ENCODE measurements at regions not wholly inside any gene's neighbourhood (a gene's known extent, or its start where the extent isn't known, plus 50 kb on each side); places are given as distances from the start of the nearest gene placed in this dataset.

DNA sequence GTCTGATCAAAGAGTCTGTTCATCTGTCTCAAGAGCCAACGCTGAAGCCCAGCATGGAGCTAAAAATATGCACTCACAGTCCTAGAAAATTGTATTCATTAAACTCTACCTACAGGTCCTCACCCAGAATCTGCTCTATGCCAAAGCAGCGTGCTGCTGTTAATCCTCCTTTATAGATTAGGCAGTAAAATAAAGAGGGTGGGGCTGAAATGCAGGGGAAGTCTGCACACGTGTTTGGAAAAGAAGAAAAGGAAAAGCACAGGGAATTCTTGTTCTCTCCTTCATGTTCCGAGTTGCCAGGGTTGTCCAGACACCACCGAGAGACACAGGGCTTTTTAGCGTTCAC lies 121.4 kb upstream of the TMEM161B start:
- H3K36me3 ChIP-seq (ENCODE audit: control insufficient read depth in 2 of 2, insufficient read depth in 2 of 2, low read length in 2 of 2): no peaks in the 10 kb centered on the region
- H3K4me3 ChIP-seq (ENCODE audit: low read length in 2 of 2): no peak overlapping the region
- H3K27me3 ChIP-seq (ENCODE audit: control insufficient read depth in 1 of 2, insufficient read depth in 2 of 2, low read length in 2 of 2): no peaks in the 10 kb centered on the region
- H3K9me3 ChIP-seq (ENCODE audit: control insufficient read depth in 2 of 2, low read length in 2 of 2): no peaks in the 10 kb centered on the region
- H3K4me1 ChIP-seq (ENCODE audit: control insufficient read depth, insufficient read depth, low read length): no peaks in the 10 kb centered on the region
- no peak overlapping the region for H3K9ac ChIP-seq (ENCODE audit: low read length in 2 of 2)
- no peak overlapping the region for H3K27ac ChIP-seq (ENCODE audit: low read length)

DNA sequence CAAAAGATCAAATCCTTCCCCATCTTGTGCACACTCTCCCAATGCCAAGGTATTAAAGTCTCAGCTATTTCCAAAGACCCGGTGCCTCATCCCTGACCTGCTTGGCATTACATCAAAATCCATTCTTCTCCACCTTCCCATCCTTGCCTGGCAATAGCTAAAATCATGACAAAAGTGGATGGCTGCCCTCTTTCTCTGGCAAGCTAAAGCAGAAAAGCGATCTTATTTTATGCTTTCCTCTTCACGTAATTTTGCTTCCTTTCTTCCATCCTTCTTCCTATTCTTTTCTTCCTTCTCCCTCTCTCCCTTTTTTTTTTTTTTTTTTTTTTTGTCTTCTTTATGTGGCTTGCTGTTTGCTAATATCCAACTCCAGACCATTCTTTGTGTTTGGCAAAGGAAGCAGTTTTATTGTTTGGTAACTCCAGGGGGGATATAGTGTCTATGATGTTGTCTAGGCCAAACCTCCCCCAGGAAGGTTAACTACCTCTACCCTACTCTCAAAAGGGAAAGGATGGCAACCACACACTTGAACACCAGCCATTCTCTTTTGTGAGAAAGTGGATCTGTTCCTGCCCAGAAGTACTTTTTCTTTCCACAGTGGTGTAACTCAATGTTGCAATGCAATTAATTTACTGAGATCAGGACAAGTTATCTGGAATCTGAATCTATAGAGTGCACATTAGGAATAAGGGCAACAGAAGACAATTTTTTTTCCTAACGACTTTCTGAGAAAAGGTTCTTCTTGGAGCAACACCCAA lies 120.9 kb upstream of the TMEM161B start:
- Histone ChIP-seq H3K27me3 (ENCODE audit: control insufficient read depth in 1 of 2, insufficient read depth in 2 of 2, low read length in 2 of 2) (no peaks in the 10 kb centered on the region), H3K9ac (ENCODE audit: low read length in 2 of 2) (no peak overlapping the region), H3K36me3 (ENCODE audit: control insufficient read depth in 2 of 2, insufficient read depth in 2 of 2, low read length in 2 of 2) (no peaks in the 10 kb centered on the region), H3K4me1 (ENCODE audit: control insufficient read depth, insufficient read depth, low read length) (no peaks in the 10 kb centered on the region), H3K9me3 (ENCODE audit: control insufficient read depth in 2 of 2, low read length in 2 of 2) (no peaks in the 10 kb centered on the region), H3K27ac (ENCODE audit: low read length) (no peak overlapping the region), H3K4me3 (ENCODE audit: low read length in 2 of 2) (no peak overlapping the region)

DNA sequence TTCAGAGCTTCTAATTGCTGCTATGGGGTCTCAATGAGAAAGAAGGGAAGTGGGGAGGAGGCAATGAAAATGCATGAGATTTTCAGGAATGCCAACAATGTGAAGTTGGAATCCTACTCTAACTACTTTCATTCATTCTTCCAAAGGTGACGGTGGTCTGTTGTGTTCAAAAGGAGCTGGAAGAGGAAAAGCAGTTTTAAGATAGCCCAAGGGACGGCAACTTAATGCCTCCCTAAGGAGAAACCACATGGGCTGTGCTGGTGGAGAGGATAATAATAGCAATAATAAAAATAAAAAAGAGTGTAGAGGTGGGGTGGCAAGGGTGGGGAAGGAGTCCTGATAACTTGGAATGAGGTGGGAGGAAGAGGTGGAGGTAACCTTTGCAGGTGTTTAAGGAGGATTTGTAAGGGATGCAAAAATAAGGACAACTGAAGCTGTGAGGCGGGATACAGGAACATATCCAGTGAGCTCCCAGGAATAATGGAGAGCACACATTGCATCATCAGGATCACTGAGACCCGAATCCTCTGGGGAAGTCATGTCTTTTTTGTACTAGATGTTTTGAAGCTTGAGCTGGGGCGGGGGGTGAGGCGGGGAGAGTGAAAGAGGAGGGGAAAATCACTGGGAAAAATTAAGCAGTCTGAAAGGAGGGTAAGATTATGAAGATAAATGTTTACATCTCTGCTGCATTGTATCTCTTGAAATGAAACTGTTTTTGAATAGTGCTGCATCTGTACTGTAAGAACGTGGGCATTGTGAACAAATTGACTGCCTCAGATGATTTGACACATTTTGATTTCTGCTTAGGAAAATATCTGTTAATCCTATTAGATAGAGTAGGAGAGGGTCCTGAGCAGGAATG lies 120.1 kb upstream of the TMEM161B start:
- H3K9ac ChIP-seq (ENCODE audit: low read length in 2 of 2): no peak overlapping the region
- H3K27ac ChIP-seq (ENCODE audit: low read length): no peak overlapping the region
- no peak overlapping the region for H3K4me3 ChIP-seq (ENCODE audit: low read length in 2 of 2)
- H3K27me3 ChIP-seq (ENCODE audit: control insufficient read depth in 1 of 2, insufficient read depth in 2 of 2, low read length in 2 of 2): no peaks in the 10 kb centered on the region
- no peaks in the 10 kb centered on the region for H3K9me3 ChIP-seq (ENCODE audit: control insufficient read depth in 2 of 2, low read length in 2 of 2)
- no peaks in the 10 kb centered on the region for H3K36me3 ChIP-seq (ENCODE audit: control insufficient read depth in 2 of 2, insufficient read depth in 2 of 2, low read length in 2 of 2)
- no peaks in the 10 kb centered on the region for H3K4me1 ChIP-seq (ENCODE audit: control insufficient read depth, insufficient read depth, low read length)

DNA sequence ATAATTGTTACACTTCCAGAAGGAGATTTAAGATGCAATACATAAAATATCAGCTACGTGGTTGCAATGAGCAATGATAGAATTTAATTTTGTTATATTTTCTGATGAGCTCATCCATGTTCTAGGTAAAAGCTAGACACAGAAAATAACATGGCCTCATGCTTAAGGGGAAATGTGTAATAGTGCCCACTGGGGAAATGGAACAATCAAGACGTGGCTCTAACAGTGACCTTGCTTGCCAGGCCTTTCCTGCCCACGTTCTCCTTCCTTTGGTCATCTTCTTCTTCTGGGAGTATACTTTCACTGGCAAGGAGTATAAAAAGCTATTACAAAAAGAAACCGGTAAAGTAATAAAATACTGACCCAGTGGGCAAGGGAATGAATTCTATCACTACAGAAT lies 116.2 kb upstream of the TMEM161B start:
- H3K36me3 ChIP-seq (ENCODE audit: control insufficient read depth in 2 of 2, insufficient read depth in 2 of 2, low read length in 2 of 2): no peaks in the 10 kb centered on the region
- H3K9ac ChIP-seq (ENCODE audit: low read length in 2 of 2): no peak overlapping the region
- no peak overlapping the region for H3K4me3 ChIP-seq (ENCODE audit: low read length in 2 of 2)
- H3K4me1 ChIP-seq (ENCODE audit: control insufficient read depth, insufficient read depth, low read length): no peaks in the 10 kb centered on the region
- no peaks in the 10 kb centered on the region for H3K27me3 ChIP-seq (ENCODE audit: control insufficient read depth in 1 of 2, insufficient read depth in 2 of 2, low read length in 2 of 2)
- peaks cover 0 to 5% of the 10 kb centered on the region in 2 donors for H3K9me3 ChIP-seq (ENCODE audit: control insufficient read depth in 2 of 2, low read length in 2 of 2)
- no peak overlapping the region for H3K27ac ChIP-seq (ENCODE audit: low read length)

DNA sequence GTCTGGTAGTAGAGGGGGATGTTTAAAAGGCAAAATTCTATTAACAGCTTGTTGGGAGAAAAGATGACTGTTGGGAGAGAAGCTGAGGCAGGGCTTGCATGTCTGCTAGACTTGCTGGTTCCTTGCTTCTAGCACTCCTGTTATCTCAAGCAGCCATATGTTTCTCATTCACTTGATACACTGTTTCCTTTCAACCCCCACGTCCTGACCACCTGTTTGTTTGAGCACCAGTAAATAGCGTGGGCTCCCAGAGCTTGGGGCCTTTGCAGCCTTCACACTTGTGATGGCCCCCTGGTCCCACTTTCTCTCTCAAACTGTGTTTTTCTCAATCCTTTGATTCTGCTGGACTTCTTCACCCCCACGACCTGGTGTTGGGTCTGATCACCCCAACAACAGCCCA lies 111.7 kb upstream of the TMEM161B start:
- H3K27me3 ChIP-seq (ENCODE audit: control insufficient read depth in 1 of 2, insufficient read depth in 2 of 2, low read length in 2 of 2): no peaks in the 10 kb centered on the region
- no peak overlapping the region for H3K27ac ChIP-seq (ENCODE audit: low read length)
- no peaks in the 10 kb centered on the region for H3K36me3 ChIP-seq (ENCODE audit: control insufficient read depth in 2 of 2, insufficient read depth in 2 of 2, low read length in 2 of 2)
- H3K9ac ChIP-seq (ENCODE audit: low read length in 2 of 2): no peak overlapping the region
- peaks cover 0 to 5% of the 10 kb centered on the region in 2 donors for H3K9me3 ChIP-seq (ENCODE audit: control insufficient read depth in 2 of 2, low read length in 2 of 2)
- H3K4me3 ChIP-seq (ENCODE audit: low read length in 2 of 2): no peak overlapping the region
- H3K4me1 ChIP-seq (ENCODE audit: control insufficient read depth, insufficient read depth, low read length): no peaks in the 10 kb centered on the region

DNA sequence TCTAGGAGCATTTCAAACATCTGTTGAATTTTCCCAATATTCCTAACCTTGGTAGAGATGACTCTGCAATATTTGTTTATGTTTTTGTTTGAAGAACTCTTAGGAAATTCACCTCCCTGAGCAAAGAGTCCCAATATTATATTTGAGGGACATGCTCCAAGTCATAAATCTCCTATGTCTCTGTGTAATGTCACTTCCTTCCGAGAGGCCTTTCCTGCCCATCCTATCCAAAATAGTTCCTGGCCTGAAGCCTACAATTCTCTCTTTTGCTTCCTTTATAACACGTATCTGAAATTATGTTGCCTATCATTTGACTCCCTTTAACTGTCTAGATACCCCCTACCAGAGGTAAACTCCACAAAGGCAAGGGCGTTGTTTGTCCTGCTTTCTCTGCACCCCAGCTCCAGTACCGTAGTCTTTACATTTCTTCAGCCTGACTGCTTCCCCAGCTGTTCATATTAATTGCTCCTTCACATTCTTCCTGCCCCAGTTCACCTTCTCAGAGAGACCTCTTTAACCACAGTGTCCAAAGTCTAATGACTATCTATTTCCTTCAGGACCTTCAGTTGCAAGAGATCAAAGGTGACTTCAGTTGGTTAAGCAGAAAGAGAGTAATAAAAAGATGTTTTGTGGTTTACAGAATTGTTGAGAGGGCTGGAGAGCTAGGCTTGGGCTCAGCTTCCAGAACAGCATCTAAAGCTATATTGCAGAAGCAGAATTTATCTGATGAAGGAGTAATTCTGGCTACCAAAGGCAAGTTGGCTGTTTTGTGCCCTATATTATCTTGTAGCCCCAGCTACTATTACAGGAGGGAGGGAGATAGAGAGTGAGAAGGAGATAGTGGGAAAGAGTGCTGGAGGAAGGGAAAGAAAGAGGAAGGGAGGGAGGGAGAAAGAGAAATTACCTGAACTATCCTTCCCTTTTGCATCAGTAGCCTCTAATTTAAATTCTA lies 109.3 kb upstream of the TMEM161B start:
- Histone ChIP-seq H3K4me3 (ENCODE audit: low read length in 2 of 2) (no peak overlapping the region), H3K27ac (ENCODE audit: low read length) (no peak overlapping the region), H3K9me3 (ENCODE audit: control insufficient read depth in 2 of 2, low read length in 2 of 2) (peaks cover 0 to 5% of the 10 kb centered on the region in 2 donors), H3K9ac (ENCODE audit: low read length in 2 of 2) (no peak overlapping the region), H3K27me3 (ENCODE audit: control insufficient read depth in 1 of 2, insufficient read depth in 2 of 2, low read length in 2 of 2) (no peaks in the 10 kb centered on the region), H3K4me1 (ENCODE audit: control insufficient read depth, insufficient read depth, low read length) (no peaks in the 10 kb centered on the region), H3K36me3 (ENCODE audit: control insufficient read depth in 2 of 2, insufficient read depth in 2 of 2, low read length in 2 of 2) (no peaks in the 10 kb centered on the region)

DNA sequence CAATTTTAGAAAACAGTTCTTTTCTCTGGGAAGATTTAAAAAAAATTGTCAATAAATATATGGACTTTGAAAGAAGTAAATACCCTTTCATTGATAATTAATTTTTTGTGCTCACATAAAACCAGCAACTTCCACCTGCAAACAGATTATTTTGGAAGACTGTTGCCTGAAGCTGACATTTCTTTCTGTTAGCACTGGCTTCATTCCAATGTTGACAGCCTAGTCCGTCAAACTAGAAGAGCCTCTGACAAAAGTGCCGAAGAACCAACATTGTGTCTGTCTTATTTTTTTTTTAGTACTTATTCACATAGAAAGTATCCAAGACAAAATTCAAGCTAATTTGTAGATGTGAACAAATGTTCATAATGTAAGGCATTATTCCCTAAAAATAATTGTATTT lies 108.6 kb upstream of the TMEM161B start:
- Histone ChIP-seq H3K9ac (ENCODE audit: low read length in 2 of 2) (no peak overlapping the region), H3K4me3 (ENCODE audit: low read length in 2 of 2) (no peak overlapping the region), H3K9me3 (ENCODE audit: control insufficient read depth in 2 of 2, low read length in 2 of 2) (peaks cover 0 to 2% of the 10 kb centered on the region in 2 donors), H3K36me3 (ENCODE audit: control insufficient read depth in 2 of 2, insufficient read depth in 2 of 2, low read length in 2 of 2) (no peaks in the 10 kb centered on the region), H3K4me1 (ENCODE audit: control insufficient read depth, insufficient read depth, low read length) (no peaks in the 10 kb centered on the region), H3K27ac (ENCODE audit: low read length) (no peak overlapping the region), H3K27me3 (ENCODE audit: control insufficient read depth in 1 of 2, insufficient read depth in 2 of 2, low read length in 2 of 2) (no peaks in the 10 kb centered on the region)

DNA sequence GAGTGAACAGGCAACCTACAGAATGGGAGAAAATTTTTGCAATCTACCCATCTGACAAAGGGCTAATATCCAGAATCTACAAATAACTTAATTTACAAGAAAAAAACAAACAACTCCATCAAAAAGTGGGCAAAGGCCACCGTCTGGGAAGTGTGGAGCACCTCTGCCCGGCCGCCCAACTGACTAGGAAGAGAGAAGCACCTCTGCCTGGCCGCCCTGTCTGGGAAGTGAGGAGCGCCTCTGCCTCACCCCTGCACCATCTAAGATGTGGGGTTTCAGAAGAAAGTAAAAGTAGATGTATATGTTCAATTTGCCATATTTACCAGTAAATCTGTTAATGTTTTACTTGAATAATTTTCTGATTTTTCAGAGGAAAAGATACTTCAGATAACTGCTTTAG lies 108.1 kb upstream of the TMEM161B start:
- H3K4me3 ChIP-seq (ENCODE audit: low read length in 2 of 2): no peak overlapping the region
- H3K36me3 ChIP-seq (ENCODE audit: control insufficient read depth in 2 of 2, insufficient read depth in 2 of 2, low read length in 2 of 2): no peaks in the 10 kb centered on the region
- no peaks in the 10 kb centered on the region for H3K27me3 ChIP-seq (ENCODE audit: control insufficient read depth in 1 of 2, insufficient read depth in 2 of 2, low read length in 2 of 2)
- H3K9ac ChIP-seq (ENCODE audit: low read length in 2 of 2): no peak overlapping the region
- H3K4me1 ChIP-seq (ENCODE audit: control insufficient read depth, insufficient read depth, low read length): no peaks in the 10 kb centered on the region
- peaks cover 0 to 2% of the 10 kb centered on the region in 2 donors for H3K9me3 ChIP-seq (ENCODE audit: control insufficient read depth in 2 of 2, low read length in 2 of 2)
- no peak overlapping the region for H3K27ac ChIP-seq (ENCODE audit: low read length)

DNA sequence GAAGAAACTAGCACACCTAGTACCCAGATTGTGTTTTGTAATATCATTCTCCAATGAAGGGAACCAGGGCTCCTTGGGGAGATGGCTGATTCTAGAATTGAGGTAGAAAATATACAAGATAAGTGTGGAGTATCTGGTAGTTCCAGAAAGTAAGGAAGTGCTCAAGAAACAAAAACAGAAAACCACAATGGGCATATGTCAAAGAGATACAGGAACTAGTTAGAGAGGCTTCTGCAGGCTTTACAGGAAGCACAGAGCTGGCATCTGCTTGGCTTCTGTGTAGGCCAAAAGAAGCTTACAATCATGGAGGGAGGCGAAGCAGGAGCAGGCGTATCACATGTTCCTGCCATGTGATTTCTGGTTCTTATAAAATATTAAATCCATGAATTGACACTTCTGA lies 105.7 kb upstream of the TMEM161B start:
- H3K4me3 ChIP-seq (ENCODE audit: low read length in 2 of 2): no peak overlapping the region
- no peak overlapping the region for H3K9ac ChIP-seq (ENCODE audit: low read length in 2 of 2)
- no peaks in the 10 kb centered on the region for H3K27me3 ChIP-seq (ENCODE audit: control insufficient read depth in 1 of 2, insufficient read depth in 2 of 2, low read length in 2 of 2)
- no peaks in the 10 kb centered on the region for H3K4me1 ChIP-seq (ENCODE audit: control insufficient read depth, insufficient read depth, low read length)
- no peak overlapping the region for H3K27ac ChIP-seq (ENCODE audit: low read length)
- no peaks in the 10 kb centered on the region for H3K9me3 ChIP-seq (ENCODE audit: control insufficient read depth in 2 of 2, low read length in 2 of 2)
- H3K36me3 ChIP-seq (ENCODE audit: control insufficient read depth in 2 of 2, insufficient read depth in 2 of 2, low read length in 2 of 2): no peaks in the 10 kb centered on the region

DNA sequence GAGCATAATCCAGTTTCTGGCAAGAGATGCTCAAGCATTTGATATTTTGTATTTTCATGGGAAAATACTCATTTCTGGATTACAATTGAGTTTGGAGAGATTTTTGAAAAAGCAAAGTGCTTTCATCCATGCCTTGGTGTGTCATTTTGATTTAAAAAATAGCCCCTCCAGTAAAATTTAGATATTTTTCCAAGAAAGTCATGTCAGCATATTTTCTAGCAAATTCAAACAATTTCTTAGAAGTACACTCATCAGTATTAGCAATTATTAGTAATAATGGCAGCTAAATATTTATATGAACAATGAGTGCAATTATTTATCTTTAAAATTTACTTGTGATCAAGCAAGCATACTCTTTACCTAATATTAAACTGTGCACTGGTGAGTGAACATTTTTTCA lies 102.2 kb upstream of the TMEM161B start:
- Histone ChIP-seq H3K36me3 (ENCODE audit: control insufficient read depth in 2 of 2, insufficient read depth in 2 of 2, low read length in 2 of 2) (no peaks in the 10 kb centered on the region), H3K27me3 (ENCODE audit: control insufficient read depth in 1 of 2, insufficient read depth in 2 of 2, low read length in 2 of 2) (no peaks in the 10 kb centered on the region), H3K4me1 (ENCODE audit: control insufficient read depth, insufficient read depth, low read length) (no peaks in the 10 kb centered on the region), H3K9me3 (ENCODE audit: control insufficient read depth in 2 of 2, low read length in 2 of 2) (no peaks in the 10 kb centered on the region), H3K27ac (ENCODE audit: low read length) (no peak overlapping the region), H3K9ac (ENCODE audit: low read length in 2 of 2) (no peak overlapping the region), H3K4me3 (ENCODE audit: low read length in 2 of 2) (no peak overlapping the region)
